ENCODE measurements at regions not wholly inside any gene's neighbourhood (a gene's known extent, or its start where the extent isn't known, plus 50 kb on each side); places are given as distances from the start of the nearest gene placed in this dataset.

GRCh38 chr2:105691947-105692390, 52.7 kb upstream of the NCK2 start:
- Histone ChIP-seq H3K4me1 (ENCODE audit: control insufficient read depth, insufficient read depth, low read length) (no peaks in the 10 kb centered on the region), H3K9me3 (ENCODE audit: control insufficient read depth, insufficient read depth, low read length) (no peaks in the 10 kb centered on the region), H3K27ac (ENCODE audit: low read length) (no peak overlapping the region), H3K4me3 (ENCODE audit: low read length) (no peak overlapping the region), H3K27me3 (ENCODE audit: control insufficient read depth, insufficient read depth, low read length) (no peaks in the 10 kb centered on the region), H3K36me3 (ENCODE audit: control insufficient read depth, insufficient read depth, low read length) (no peaks in the 10 kb centered on the region)
- H3K9me3 Mint-ChIP-seq, result no peaks in the 10 kb centered on the region
- intact Hi-C loops (cut with micrococcal nuclease), result no loop called here
- H3K27ac Mint-ChIP-seq, result no peak overlapping the region
- H3K4me1 Mint-ChIP-seq, result no peaks in the 10 kb centered on the region
- 84% methylated on average over 5 of the region's 5 CpGs for WGBS (ENCODE audit: insufficient coverage)
- H3K27me3 Mint-ChIP-seq (ENCODE audit: low read depth in 2 of 2), result no peaks in the 10 kb centered on the region
- TF ChIP-seq CTCF (IDR thresholded peaks at IDR 0.05), result no peak
- no peak for DNase-seq
- H3K4me3 Mint-ChIP-seq, result no peak overlapping the region
- no peak for ATAC-seq
- no peaks in the 10 kb centered on the region for H3K36me3 Mint-ChIP-seq

- Histone ChIP-seq H3K36me3 (ENCODE audit: control insufficient read depth, insufficient read depth, low read length) (no peaks in the 10 kb centered on the region), H3K4me3 (ENCODE audit: low read length) (no peak overlapping the region), H3K4me1 (ENCODE audit: control insufficient read depth, insufficient read depth, low read length) (no peaks in the 10 kb centered on the region), H3K9me3 (ENCODE audit: control insufficient read depth, insufficient read depth, low read length) (no peaks in the 10 kb centered on the region), H3K27ac (ENCODE audit: low read length) (no peak overlapping the region), H3K27me3 (ENCODE audit: control insufficient read depth, insufficient read depth, low read length) (no peaks in the 10 kb centered on the region)
- 94% methylated on average over 2 of the region's 4 CpGs for WGBS (ENCODE audit: insufficient coverage)
- DNase-seq (no peak), ATAC-seq (no peak)
- Mint-ChIP-seq H3K4me1 (no peaks in the 10 kb centered on the region), H3K27me3 (ENCODE audit: low read depth in 2 of 2) (no peaks in the 10 kb centered on the region), H3K4me3 (no peak overlapping the region), H3K9me3 (no peaks in the 10 kb centered on the region), H3K36me3 (no peaks in the 10 kb centered on the region), H3K27ac (no peak overlapping the region)
- TF ChIP-seq CTCF (IDR thresholded peaks at IDR 0.05), result no peak
- intact Hi-C loops (cut with micrococcal nuclease), result no loop called here
These were observed 54.1 kb upstream of the NCK2 start for GRCh38 chr2:105690566-105690965.

GRCh38 chr2:105689484-105689883, 55.2 kb upstream of the NCK2 start:
- no peak for TF ChIP-seq CTCF (IDR thresholded peaks at IDR 0.05)
- H3K4me3 ChIP-seq (ENCODE audit: low read length), result no peak overlapping the region
- no peaks in the 10 kb centered on the region for H3K27me3 ChIP-seq (ENCODE audit: control insufficient read depth, insufficient read depth, low read length)
- no peaks in the 10 kb centered on the region for H3K9me3 ChIP-seq (ENCODE audit: control insufficient read depth, insufficient read depth, low read length)
- intact Hi-C loops (cut with micrococcal nuclease), result no loop called here
- Mint-ChIP-seq H3K27me3 (ENCODE audit: low read depth in 2 of 2) (no peaks in the 10 kb centered on the region), H3K9me3 (no peaks in the 10 kb centered on the region), H3K4me1 (no peaks in the 10 kb centered on the region), H3K36me3 (no peaks in the 10 kb centered on the region), H3K4me3 (no peak overlapping the region), H3K27ac (no peak overlapping the region)
- H3K27ac ChIP-seq (ENCODE audit: low read length), result no peak overlapping the region
- no peaks in the 10 kb centered on the region for H3K4me1 ChIP-seq (ENCODE audit: control insufficient read depth, insufficient read depth, low read length)
- ATAC-seq, result no peak
- DNase-seq, result no peak
- no peaks in the 10 kb centered on the region for H3K36me3 ChIP-seq (ENCODE audit: control insufficient read depth, insufficient read depth, low read length)
- 95% methylated on average over 6 of the region's 7 CpGs for WGBS (ENCODE audit: insufficient coverage)

- Mint-ChIP-seq H3K4me1 (no peaks in the 10 kb centered on the region), H3K4me3 (no peak overlapping the region), H3K27ac (no peak overlapping the region), H3K9me3 (no peaks in the 10 kb centered on the region), H3K27me3 (ENCODE audit: low read depth in 2 of 2) (no peaks in the 10 kb centered on the region), H3K36me3 (no peaks in the 10 kb centered on the region)
- 96% methylated on average over 13 of the region's 13 CpGs for WGBS (ENCODE audit: insufficient coverage)
- Histone ChIP-seq H3K27ac (ENCODE audit: low read length) (no peak overlapping the region), H3K4me3 (ENCODE audit: low read length) (no peak overlapping the region), H3K4me1 (ENCODE audit: control insufficient read depth, insufficient read depth, low read length) (no peaks in the 10 kb centered on the region), H3K36me3 (ENCODE audit: control insufficient read depth, insufficient read depth, low read length) (no peaks in the 10 kb centered on the region), H3K9me3 (ENCODE audit: control insufficient read depth, insufficient read depth, low read length) (no peaks in the 10 kb centered on the region), H3K27me3 (ENCODE audit: control insufficient read depth, insufficient read depth, low read length) (no peaks in the 10 kb centered on the region)
- no peak for DNase-seq
- intact Hi-C loops (cut with micrococcal nuclease), result no loop called here
- no peak for ATAC-seq
- TF ChIP-seq CTCF (IDR thresholded peaks at IDR 0.05), result no peak
These were observed 55.8 kb upstream of the NCK2 start for GRCh38 chr2:105688946-105689345.
